Natural killer cell (primary cell): ENCODE measurements at regions not wholly inside any gene's neighbourhood (a gene's known extent, or its start where the extent isn't known, plus 50 kb on each side); places are given as distances from the start of the nearest gene placed in this dataset.

ENCODE experiments used
- ATAC-seq, 3 donors: fragments of 150-1000 bp in 2 of 3; fragments of 200-7000 bp in 1 of 3; cut with Tn5 transposase; 1 replicate in 1 of 3; 2 replicates in 2 of 3; pipeline ENCODE4 v1.10.0; 2021; ENCODE audit warnings: mild to moderate bottlenecking in 2 of 3, moderate library complexity in 2 of 3
- DNase-seq, 2 donors: peaks; one replicate each; pipeline versions ENCODE4 v3.0.0 to v3.0.0-alpha.2; 2013 to 2021; ENCODE audit warnings: mixed read lengths in 1 of 2
- H3K27ac ChIP-seq: one replicate; pipeline ENCODE4 v1.5.1; 2013; ENCODE audit warnings: mild to moderate bottlenecking, low read length
- H3K27me3 ChIP-seq: one replicate; pipeline ENCODE4 v1.6.1; 2013; ENCODE audit warnings: low read length; ENCODE audit not compliant: control insufficient read depth, insufficient read depth
- H3K36me3 ChIP-seq: one replicate; pipeline ENCODE4 v1.6.1; 2013; ENCODE audit warnings: low read length; ENCODE audit not compliant: control insufficient read depth, insufficient read depth
- H3K4me1 ChIP-seq: one replicate; pipeline ENCODE4 v1.6.1; 2013; ENCODE audit warnings: low read length; ENCODE audit not compliant: control insufficient read depth, insufficient read depth
- H3K4me3 ChIP-seq: one replicate; pipeline ENCODE4 v1.5.1; 2013; ENCODE audit warnings: low read length
- H3K9me3 ChIP-seq: one replicate; pipeline ENCODE4 v1.6.1; 2013; ENCODE audit warnings: low read length; ENCODE audit not compliant: control insufficient read depth, insufficient read depth
- H3K27ac Mint-ChIP-seq, 2 donors: one replicate each; pipeline ENCODE4 v1.8.0; 2022; ENCODE audit warnings: mild to moderate bottlenecking in 2 of 2, mixed read lengths in 2 of 2, moderate library complexity in 1 of 2
- H3K27me3 Mint-ChIP-seq, 2 donors: one replicate each; pipeline ENCODE4 v1.8.0; 2022; ENCODE audit warnings: low read depth in 2 of 2, mixed read lengths in 2 of 2
- H3K36me3 Mint-ChIP-seq: one replicate; pipeline ENCODE4 v1.8.0; 2022; ENCODE audit warnings: mixed read lengths
- H3K4me1 Mint-ChIP-seq, 2 donors: one replicate each; pipeline ENCODE4 v1.8.0; 2022; ENCODE audit warnings: mixed read lengths in 2 of 2
- H3K4me3 Mint-ChIP-seq: one replicate; pipeline ENCODE4 v1.8.0; 2022; ENCODE audit warnings: mild to moderate bottlenecking, moderate library complexity, mixed read lengths
- H3K9me3 Mint-ChIP-seq, 2 donors: one replicate each; pipeline ENCODE4 v1.8.0; 2022; ENCODE audit warnings: mixed read lengths in 2 of 2
- CTCF ChIP-seq: fragments of 200-600 bp; IDR thresholded peaks from one replicate; pipeline ENCODE4 v1.8.0; 2022; ENCODE audit warnings: antibody characterized with exemption
- whole genome bisulfite sequencing: methylation state at CpG from one replicate; pipeline ENCODE4 v1.1.7; 2013; ENCODE audit warnings: missing lambda C conversion rate; ENCODE audit not compliant: insufficient coverage; 5-methylcytosine and 5-hydroxymethylcytosine counted together
- intact Hi-C: fragments of 100-400 bp; cut with micrococcal nuclease; formaldehyde crosslinking; loops from one replicate; pipeline ENCODE4 v1.14.2; 2022

GRCh38 chr6:167652042-167652700, 174.5 kb upstream of the AFDN start:
- Mint-ChIP-seq H3K27ac (no peak overlapping the region), H3K27me3 (no peaks in the 10 kb centered on the region), H3K9me3 (no peaks in the 10 kb centered on the region), H3K4me3 (no peak overlapping the region), H3K4me1 (no peaks in the 10 kb centered on the region), H3K36me3 (no peaks in the 10 kb centered on the region)
- Histone ChIP-seq H3K27me3 (no peaks in the 10 kb centered on the region), H3K36me3 (no peaks in the 10 kb centered on the region), H3K4me3 (no peak overlapping the region), H3K4me1 (no peaks in the 10 kb centered on the region), H3K9me3 (peaks cover 3% of the 10 kb centered on the region), H3K27ac (no peak overlapping the region)
- DNase-seq (no peak), ATAC-seq (no peak)
- WGBS, result 81% methylated on average over 23 of the region's 23 CpGs
- intact Hi-C loops, result no loop called here
- TF ChIP-seq CTCF, result no peak

- Histone ChIP-seq H3K4me3 (no peak overlapping the region), H3K36me3 (no peaks in the 10 kb centered on the region), H3K27ac (no peak overlapping the region), H3K4me1 (no peaks in the 10 kb centered on the region), H3K9me3 (peaks cover 3% of the 10 kb centered on the region), H3K27me3 (no peaks in the 10 kb centered on the region)
- WGBS, result 19% methylated on average over 13 of the region's 13 CpGs
- no peak overlapping the region for H3K4me3 Mint-ChIP-seq
- H3K27me3 Mint-ChIP-seq, result no peaks in the 10 kb centered on the region
- no peak for DNase-seq
- no peak overlapping the region for H3K27ac Mint-ChIP-seq
- no peak for TF ChIP-seq CTCF
- no peak for ATAC-seq
- H3K36me3 Mint-ChIP-seq, result no peaks in the 10 kb centered on the region
- intact Hi-C loops, result no loop called here
- no peaks in the 10 kb centered on the region for H3K4me1 Mint-ChIP-seq
- H3K9me3 Mint-ChIP-seq, result no peaks in the 10 kb centered on the region
These were observed 174.0 kb upstream of the AFDN start for GRCh38 chr6:167652701-167653095.

GRCh38 chr6:167653561-167653960, 173.2 kb upstream of the AFDN start:
- no peaks in the 10 kb centered on the region for H3K36me3 ChIP-seq
- no peak overlapping the region for H3K27ac ChIP-seq
- DNase-seq, result no peak
- no peaks in the 10 kb centered on the region for H3K27me3 Mint-ChIP-seq
- WGBS, result 95% methylated on average over 23 of the region's 23 CpGs
- no peak overlapping the region for H3K4me3 ChIP-seq
- no peak overlapping the region for H3K4me3 Mint-ChIP-seq
- no peak for ATAC-seq
- H3K9me3 ChIP-seq, result peaks cover 3% of the 10 kb centered on the region
- no peaks in the 10 kb centered on the region for H3K4me1 ChIP-seq
- H3K36me3 Mint-ChIP-seq, result no peaks in the 10 kb centered on the region
- intact Hi-C loops, result no loop called here
- H3K9me3 Mint-ChIP-seq, result no peaks in the 10 kb centered on the region
- no peak overlapping the region for H3K27ac Mint-ChIP-seq
- no peak for TF ChIP-seq CTCF
- H3K27me3 ChIP-seq, result no peaks in the 10 kb centered on the region
- no peaks in the 10 kb centered on the region for H3K4me1 Mint-ChIP-seq

GRCh38 chr6:167654389-167654788, 172.3 kb upstream of the AFDN start:
- Histone ChIP-seq H3K27ac (no peak overlapping the region), H3K9me3 (peaks cover 3% of the 10 kb centered on the region), H3K36me3 (no peaks in the 10 kb centered on the region), H3K4me1 (no peaks in the 10 kb centered on the region), H3K4me3 (no peak overlapping the region), H3K27me3 (no peaks in the 10 kb centered on the region)
- TF ChIP-seq CTCF, result no peak
- intact Hi-C loops, result no loop called here
- Mint-ChIP-seq H3K4me1 (no peaks in the 10 kb centered on the region), H3K9me3 (no peaks in the 10 kb centered on the region), H3K4me3 (no peak overlapping the region), H3K27me3 (no peaks in the 10 kb centered on the region), H3K36me3 (no peaks in the 10 kb centered on the region), H3K27ac (no peak overlapping the region)
- ATAC-seq, result no peak
- 83% methylated on average over 4 of the region's 4 CpGs for WGBS
- no peak for DNase-seq
